Transverse colon (tissue), 4 donors: ENCODE measurements at regions not wholly inside any gene's neighbourhood (a gene's known extent, or its start where the extent isn't known, plus 50 kb on each side); places are given as distances from the start of the nearest gene placed in this dataset.

Experiments
- DNase-seq: peaks from one replicate; pipeline ENCODE4 v3.0.0-alpha.2; 2019
- H3K27ac ChIP-seq, 4 donors: fragments of 200-600 bp; sonication (generic); 2 replicates each; pipeline ENCODE4 v1.5.1; 2016 to 2018; ENCODE audit warnings: inconsistent platforms in 4 of 4
- H3K27me3 ChIP-seq: fragments of 200-600 bp; sonication (generic); 2 replicates; pipeline ENCODE4 v1.5.1; 2017; ENCODE audit warnings: inconsistent platforms
- H3K36me3 ChIP-seq, 4 donors: fragments of 200-600 bp; sonication (generic); 2 replicates each; pipeline ENCODE4 v1.5.1; 2017 to 2019; ENCODE audit warnings: inconsistent platforms in 4 of 4
- H3K4me1 ChIP-seq, 4 donors: fragments of 200-600 bp; sonication (generic); 2 replicates each; pipeline ENCODE4 v1.5.1; 2017 to 2020; ENCODE audit warnings: inconsistent platforms in 4 of 4
- H3K4me3 ChIP-seq, 4 donors: fragments of 200-600 bp; sonication (generic); 1 replicate in 1 of 4; 2 replicates in 3 of 4; pipeline versions ENCODE4 v1.5.1 to v1.6.1; 2017 to 2019; ENCODE audit warnings: inconsistent platforms in 4 of 4
- H3K9me3 ChIP-seq, 2 donors: fragments of 200-600 bp; sonication (generic); 2 replicates each; pipeline ENCODE4 v1.5.1; 2017 to 2019; ENCODE audit warnings: inconsistent platforms in 2 of 2
- EP300 ChIP-seq: sonication (generic); formaldehyde crosslinking; IDR thresholded peaks from one replicate; pipeline ENCODE4 v1.6.1; 2017; ENCODE audit warnings: antibody characterized with exemption, low read depth
- POLR2A ChIP-seq: fragments of 450-650 bp; IDR thresholded peaks from one replicate; pipeline ENCODE4 v1.6.1; 2016; ENCODE audit warnings: antibody characterized with exemption, mild to moderate bottlenecking, moderate library complexity
- POLR2AphosphoS5 ChIP-seq, 3 donors: sonication (generic); formaldehyde crosslinking; IDR thresholded peaks; one replicate each; pipeline ENCODE4 v1.6.1; 2016; ENCODE audit warnings: antibody characterized with exemption in 3 of 3
- WGBS, 2 donors: methylation state at CpG; one replicate each; pipeline ENCODE4 v1.1.5; 2018; ENCODE audit warnings: low coverage in 1 of 2; 5-methylcytosine and 5-hydroxymethylcytosine counted together
- in situ Hi-C, 4 donors: fragments of 200-750 bp; cut with MboI; loops; one replicate each; pipeline versions ENCODE4 v1.15.0 to v1.15.1; 2017; ENCODE audit warnings: low sequenced_read_pairs in 3 of 4, low pct_ligation_motif_present in 1 of 4, low pct_unique_long_range_greater_than_20kb in 1 of 4
- intact Hi-C: fragments of 100-400 bp; cut with DNase I; formaldehyde crosslinking; loops from one replicate; pipeline ENCODE4 v1.15.1; 2023; ENCODE audit warnings: low total_unique reads
- TF ChIP-seq, protein P1 (sequence below), 5 experiments: fragments of 200-600 bp in 3 of 5; fragments of 450-650 bp in 2 of 5; sonication (generic) in 3 of 5; IDR thresholded peaks; 1 replicate in 2 of 5; 2 replicates in 3 of 5; pipeline ENCODE4 v1.5.1; 2016 to 2017; ENCODE audit warnings: antibody characterized with exemption in 5 of 5, inconsistent platforms in 3 of 5, mild to moderate bottlenecking in 2 of 5, moderate library complexity in 1 of 5

DNA sequence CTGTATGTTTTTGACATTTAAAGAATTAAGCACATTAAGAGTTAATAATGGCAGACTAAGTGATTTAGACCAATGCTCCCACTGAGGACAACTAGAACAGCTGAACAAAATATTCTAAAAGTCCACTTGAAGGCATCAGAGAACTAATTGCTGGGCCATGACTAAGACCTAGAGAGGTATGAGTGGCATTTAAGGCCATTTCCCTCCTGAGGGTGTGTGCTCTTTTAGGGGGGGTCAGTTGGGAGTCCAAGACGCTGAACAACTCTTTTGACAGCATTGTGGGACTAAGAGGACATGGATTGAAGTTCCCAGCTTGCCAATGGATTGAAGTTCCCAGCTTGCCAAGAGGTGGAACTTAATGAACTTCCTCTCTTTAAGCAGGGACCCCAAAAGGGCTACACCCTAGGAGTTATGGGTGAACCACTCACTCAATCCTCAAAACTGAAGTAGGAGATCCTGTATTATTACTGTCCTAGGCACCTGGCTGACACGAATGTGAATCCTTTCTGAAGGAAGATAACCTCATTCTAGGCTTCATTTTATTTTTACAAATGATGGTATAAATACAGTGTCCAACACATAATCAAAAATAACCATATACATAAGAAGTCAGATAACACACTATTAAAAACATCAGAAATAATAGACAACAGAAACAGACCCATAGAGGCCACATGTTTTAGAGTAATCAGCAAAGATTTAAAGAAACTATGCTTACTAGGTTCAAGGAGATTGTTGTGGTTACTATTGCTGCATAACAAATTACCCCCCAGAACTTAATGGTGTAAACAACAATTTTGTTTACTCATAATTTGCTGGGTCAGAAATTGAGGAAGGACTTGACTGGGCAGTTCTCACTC is 175.1 kb downstream of the VEGFA start:
- no peak for DNase-seq
- no peak overlapping the region for H3K4me3 ChIP-seq
- no peaks in the 10 kb centered on the region for H3K36me3 ChIP-seq
- no peaks in the 10 kb centered on the region for H3K4me1 ChIP-seq
- peaks cover 0 to 7% of the 10 kb centered on the region in 2 donors for H3K9me3 ChIP-seq
- in situ Hi-C loops = no loop called here
- WGBS, 2 donors = 80 to 86% methylated on average over 2 of the region's 2 CpGs
- no peaks in the 10 kb centered on the region for H3K27me3 ChIP-seq
- TF ChIP-seq POLR2A = no peak
- no peak for TF ChIP-seq POLR2AphosphoS5 (IDR thresholded peaks at IDR 0.05)
- intact Hi-C loops = no loop called here
- H3K27ac ChIP-seq = no peak overlapping the region

DNA sequence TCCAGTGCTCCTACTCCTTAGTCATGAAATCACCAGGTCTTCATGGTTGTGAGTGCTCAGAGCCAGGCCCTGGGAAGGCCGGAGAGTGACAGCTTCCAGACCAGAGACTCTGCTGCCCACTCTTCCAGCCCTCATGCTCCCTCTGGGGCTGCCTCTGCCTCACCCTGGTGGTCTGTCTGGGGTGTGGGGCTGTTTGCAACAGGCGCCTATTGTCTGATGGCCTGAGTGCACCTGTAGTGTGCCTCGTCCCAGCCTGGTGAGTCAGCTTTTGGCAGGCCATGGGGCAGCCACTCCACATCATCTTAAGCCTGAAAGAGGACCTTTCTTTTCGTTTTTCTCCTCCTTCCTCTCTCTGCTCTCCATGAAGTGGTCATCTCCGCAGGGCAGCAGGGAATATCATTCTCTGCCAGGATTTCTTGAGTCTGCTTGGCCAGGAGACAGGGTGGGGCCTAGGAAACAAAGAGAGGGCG is 173.8 kb downstream of the VEGFA start:
- in situ Hi-C loops = no loop called here

DNA sequence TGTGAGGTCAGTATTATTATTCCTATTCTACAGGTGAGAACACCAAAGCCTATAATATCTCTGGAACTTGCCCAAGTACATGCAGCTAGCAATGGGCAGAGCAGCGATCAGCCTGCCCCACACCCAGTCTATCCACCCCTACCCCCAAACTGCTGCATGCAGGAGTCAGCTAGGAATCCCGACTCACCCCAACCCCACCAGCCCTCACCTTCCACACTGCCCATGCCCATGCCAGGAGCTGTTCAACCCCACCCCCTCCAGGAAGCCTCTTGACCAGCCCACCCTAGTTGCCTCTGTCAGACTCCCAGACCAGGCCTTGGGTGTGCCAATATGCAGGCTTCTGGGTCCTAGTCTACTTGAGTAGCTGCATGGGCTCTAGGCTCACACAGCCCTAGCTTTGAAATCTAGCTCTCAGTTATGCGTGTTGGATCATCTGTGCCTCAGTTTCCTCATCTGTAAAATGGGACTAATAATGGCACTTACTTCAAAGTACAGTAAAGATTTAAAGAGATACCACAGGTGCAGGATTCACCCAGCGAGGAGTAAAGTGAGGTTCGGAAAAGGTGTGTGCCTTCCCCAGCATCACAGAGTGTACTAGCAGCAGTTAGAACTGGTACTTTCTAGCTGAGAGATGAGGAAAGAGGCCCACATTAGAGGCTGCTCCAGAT is 173.2 kb downstream of the VEGFA start:
- Histone ChIP-seq H3K27me3 (no peaks in the 10 kb centered on the region), H3K9me3 (peaks cover 0 to 7% of the 10 kb centered on the region in 2 donors), H3K4me1 (no peaks in the 10 kb centered on the region), H3K27ac (no peak overlapping the region), H3K4me3 (no peak overlapping the region), H3K36me3 (no peaks in the 10 kb centered on the region)
- in situ Hi-C loops (no loop called here), intact Hi-C loops (no loop called here)
- TF ChIP-seq, protein P1, sequence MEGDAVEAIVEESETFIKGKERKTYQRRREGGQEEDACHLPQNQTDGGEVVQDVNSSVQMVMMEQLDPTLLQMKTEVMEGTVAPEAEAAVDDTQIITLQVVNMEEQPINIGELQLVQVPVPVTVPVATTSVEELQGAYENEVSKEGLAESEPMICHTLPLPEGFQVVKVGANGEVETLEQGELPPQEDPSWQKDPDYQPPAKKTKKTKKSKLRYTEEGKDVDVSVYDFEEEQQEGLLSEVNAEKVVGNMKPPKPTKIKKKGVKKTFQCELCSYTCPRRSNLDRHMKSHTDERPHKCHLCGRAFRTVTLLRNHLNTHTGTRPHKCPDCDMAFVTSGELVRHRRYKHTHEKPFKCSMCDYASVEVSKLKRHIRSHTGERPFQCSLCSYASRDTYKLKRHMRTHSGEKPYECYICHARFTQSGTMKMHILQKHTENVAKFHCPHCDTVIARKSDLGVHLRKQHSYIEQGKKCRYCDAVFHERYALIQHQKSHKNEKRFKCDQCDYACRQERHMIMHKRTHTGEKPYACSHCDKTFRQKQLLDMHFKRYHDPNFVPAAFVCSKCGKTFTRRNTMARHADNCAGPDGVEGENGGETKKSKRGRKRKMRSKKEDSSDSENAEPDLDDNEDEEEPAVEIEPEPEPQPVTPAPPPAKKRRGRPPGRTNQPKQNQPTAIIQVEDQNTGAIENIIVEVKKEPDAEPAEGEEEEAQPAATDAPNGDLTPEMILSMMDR (IDR thresholded peaks at IDR 0.05) = no peak
- TF ChIP-seq POLR2AphosphoS5 (IDR thresholded peaks at IDR 0.05) (no peak), EP300 (no peak), POLR2A (no peak)
- DNase-seq = no peak
- 93 to 100% methylated on average over 1 to 5 of the region's 5 CpGs for WGBS, 2 donors

More for the DNA sequence above, 173.8 kb downstream of the VEGFA start:
- 64% methylated on average over 6 of the region's 6 CpGs; no CpG with 5 or more reads in 1 of the 2 donors for WGBS, 2 donors
- no peak for DNase-seq
- TF ChIP-seq POLR2AphosphoS5 (IDR thresholded peaks at IDR 0.05) (no peak), POLR2A (no peak), EP300 (no peak)
- Histone ChIP-seq H3K36me3 (no peaks in the 10 kb centered on the region), H3K4me3 (no peak overlapping the region), H3K27ac (no peak overlapping the region), H3K27me3 (no peaks in the 10 kb centered on the region), H3K9me3 (peaks cover 0 to 7% of the 10 kb centered on the region in 2 donors), H3K4me1 (no peaks in the 10 kb centered on the region)
- intact Hi-C loops = no loop called here

DNA sequence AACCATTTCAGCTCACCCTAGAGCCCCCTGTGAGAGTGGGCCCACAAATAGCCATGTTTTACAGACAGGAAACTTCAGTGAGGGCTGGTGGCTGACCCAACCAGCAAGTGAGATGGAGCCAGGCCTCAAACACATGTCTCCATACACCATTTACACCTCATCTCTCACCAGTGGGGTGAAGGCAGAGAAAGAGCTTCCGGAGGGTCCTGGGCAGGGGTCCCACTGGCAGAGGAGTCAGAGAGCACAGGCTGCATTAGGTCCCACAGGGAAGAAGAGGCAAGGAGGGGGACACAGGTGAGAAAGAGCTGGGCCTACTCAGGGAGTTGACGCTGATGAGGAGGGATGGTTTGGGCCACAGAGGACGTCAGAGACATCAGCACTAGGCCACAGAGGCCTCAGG is 172.6 kb downstream of the VEGFA start:
- Histone ChIP-seq H3K27ac (no peak overlapping the region), H3K9me3 (peaks cover 0 to 7% of the 10 kb centered on the region in 2 donors), H3K27me3 (no peaks in the 10 kb centered on the region), H3K4me1 (no peaks in the 10 kb centered on the region), H3K4me3 (no peak overlapping the region), H3K36me3 (no peaks in the 10 kb centered on the region)
- in situ Hi-C loops (no loop called here), intact Hi-C loops (no loop called here)
- 85 to 92% methylated on average over 3 of the region's 3 CpGs for WGBS, 2 donors
- DNase-seq = no peak
- TF ChIP-seq EP300 (no peak), POLR2AphosphoS5 (IDR thresholded peaks at IDR 0.05) (no peak), POLR2A (no peak)
- TF ChIP-seq, protein P1 (IDR thresholded peaks at IDR 0.05) = no peak

DNA sequence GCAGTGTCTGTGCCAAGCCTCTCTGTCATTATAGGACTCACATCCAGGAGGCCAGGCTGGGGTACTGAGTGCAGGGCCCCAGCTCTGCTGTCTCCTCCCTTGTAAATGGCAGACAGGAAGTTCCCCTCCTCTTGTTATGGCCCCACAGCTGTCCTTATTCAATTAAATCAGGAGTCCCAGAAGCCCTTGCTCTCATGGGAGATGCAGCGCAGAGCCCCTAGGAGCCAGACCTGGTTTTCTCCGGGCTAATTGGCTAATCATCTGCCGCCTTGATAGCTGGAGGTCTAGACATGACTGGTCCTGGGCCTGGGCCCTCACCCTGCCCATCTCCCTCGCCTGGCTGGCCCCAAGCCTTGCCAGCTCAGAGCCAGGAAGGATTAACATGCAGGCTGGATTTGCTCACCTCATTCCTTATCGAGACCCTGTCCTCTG is 172.0 kb downstream of the VEGFA start:
- no peaks in the 10 kb centered on the region for H3K4me1 ChIP-seq
- H3K27ac ChIP-seq = no peak overlapping the region
- H3K36me3 ChIP-seq = no peaks in the 10 kb centered on the region
- TF ChIP-seq POLR2A (no peak), EP300 (no peak), POLR2AphosphoS5 (IDR thresholded peaks at IDR 0.05) (no peak)
- TF ChIP-seq, protein P1 (IDR thresholded peaks at IDR 0.05) = no peak
- WGBS, 2 donors = 80% methylated on average over 1 to 5 of the region's 5 CpGs
- in situ Hi-C loops (no loop called here), intact Hi-C loops (no loop called here)
- peaks cover 0 to 7% of the 10 kb centered on the region in 2 donors for H3K9me3 ChIP-seq
- H3K4me3 ChIP-seq = no peak overlapping the region
- DNase-seq = no peak
- H3K27me3 ChIP-seq = no peaks in the 10 kb centered on the region
